ENCODE measurements at regions not wholly inside any gene's neighbourhood (a gene's known extent, or its start where the extent isn't known, plus 50 kb on each side); places are given as distances from the start of the nearest gene placed in this dataset.

GRCh38 chr13:47508527-47509228 lies 492.4 kb downstream of the SUCLA2 start:
- no peaks in the 10 kb centered on the region for H3K4me1 ChIP-seq (ENCODE audit: insufficient read depth, low read length)
- peaks cover 0 to 2% of the 10 kb centered on the region in 2 experiments; a peak in 2 of 4 replicates for H3K4me1 Mint-ChIP-seq

More at GRCh38 chr13:47508527-47509228, 492.4 kb downstream of the SUCLA2 start:
- H4K5ac ChIP-seq (ENCODE audit: insufficient read length, low read depth, low read length), result no peak overlapping the region
- H2BK15ac ChIP-seq (ENCODE audit: low read depth, low read length), result no peak overlapping the region
- no peak overlapping the region for H2BK5ac ChIP-seq (ENCODE audit: insufficient read length, low read length)
- H3K23ac ChIP-seq (ENCODE audit: insufficient read length, low read depth, low read length), result no peak overlapping the region
- H3K14ac ChIP-seq (ENCODE audit: insufficient read depth, low read length), result no peak overlapping the region
- Mint-ChIP-seq H3K27ac (no peak overlapping the region), H3K4me3 (no peak overlapping the region), H3K9me3 (no peaks in the 10 kb centered on the region), H3K36me3 (ENCODE audit: insufficient read depth in 1 of 3, low read depth in 3 of 3) (no peaks in the 10 kb centered on the region), H3K27me3 (ENCODE audit: low read depth) (no peaks in the 10 kb centered on the region)
- no peak overlapping the region for H2BK120ac ChIP-seq (ENCODE audit: low read depth, low read length, poor library complexity, severe bottlenecking)
- H2BK20ac ChIP-seq (ENCODE audit: low read depth, low read length, poor library complexity, severe bottlenecking), result no peak overlapping the region
- no peak overlapping the region for H3K18ac ChIP-seq (ENCODE audit: insufficient read length, low read depth, low read length)
- H3K27me3 ChIP-seq (ENCODE audit: insufficient read depth, low read length), result no peaks in the 10 kb centered on the region
- WGBS (ENCODE audit: extremely low coverage, insufficient read length, low lambda C conversion rate), result no CpG with 5 or more reads among the region's 5 CpGs
- H3K4ac ChIP-seq (ENCODE audit: low read depth, low read length), result no peak overlapping the region
- no peak overlapping the region for H3K27ac ChIP-seq (ENCODE audit: insufficient read length, low read depth, low read length)
- H3T11ph ChIP-seq (ENCODE audit: low read length), result no peak overlapping the region
- H2AFZ ChIP-seq (ENCODE audit: low read length), result no peak overlapping the region
- no peaks in the 10 kb centered on the region for H3K23me2 ChIP-seq (ENCODE audit: insufficient read length, low read depth, low read length, poor library complexity, severe bottlenecking)
- no peak overlapping the region for H4K91ac ChIP-seq (ENCODE audit: insufficient read length, low read depth, low read length)
- DNase-seq, result no peak
- no peak overlapping the region for H3K9ac ChIP-seq (ENCODE audit: extremely low read depth, insufficient read length, low read length)
- no peak overlapping the region for H2BK12ac ChIP-seq (ENCODE audit: insufficient read length, low read depth, low read length)
- no peaks in the 10 kb centered on the region for H3K79me2 ChIP-seq (ENCODE audit: insufficient read depth, low read length)
- no peaks in the 10 kb centered on the region for H3K9me3 ChIP-seq (ENCODE audit: control insufficient read depth, low read depth, low read length)
- no peak overlapping the region for H4K8ac ChIP-seq (replicated peaks; ENCODE audit: insufficient read length, low read depth, low read length)
- TF ChIP-seq CTCF (conservative IDR thresholded peaks at IDR 0.05), result no peak
- H3K4me2 ChIP-seq (ENCODE audit: insufficient read depth, insufficient read length, low read length), result no peak overlapping the region
- H3K79me1 ChIP-seq (ENCODE audit: insufficient read depth, low read depth, low read length, poor library complexity, severe bottlenecking), result no peaks in the 10 kb centered on the region
- no peaks in the 10 kb centered on the region for H4K20me1 ChIP-seq (ENCODE audit: control insufficient read depth, insufficient read depth, insufficient read length)
- no peak overlapping the region for H2AK5ac ChIP-seq (ENCODE audit: insufficient read length, low read length)
- H3K56ac ChIP-seq (ENCODE audit: insufficient read length, low read depth, low read length), result no peak overlapping the region

All from H9 (cell line).